ENCODE measurements at regions not wholly inside any gene's neighbourhood (a gene's known extent, or its start where the extent isn't known, plus 50 kb on each side); places are given as distances from the start of the nearest gene placed in this dataset.

GRCh38 chr4:104064646-104065577 lies 345.1 kb upstream of the TACR3 start:
- intact Hi-C loops (cut with micrococcal nuclease), result loop anchor here (1.0 to 5.0 kb wide), 3 partner anchors 387 to 795 kb away; no protein-coding TSS in a partner anchor
- ChIA-PET RAD21 (ENCODE audit: low non-redundant PET in 1 of 2, low total read pairs in 2 of 2, uncharacterized antibody in 2 of 2, unreplicated experiment in 2 of 2) (no interaction called here), POLR2A (no interaction called here), CTCF (interaction anchor here (0.6 to 1.6 kb wide), 5 partner anchors 9 to 798 kb away, joined by 3 to 8 read pairs (median 3); no protein-coding TSS in a partner anchor)
- no peaks in the 10 kb centered on the region for H4K20me1 ChIP-seq (ENCODE audit: insufficient read depth)
- ATAC-seq (peak; percentile 96), DNase-seq (ENCODE audit: low read depth, low spot score) (peak; percentile 56)
- no peaks in the 10 kb centered on the region for H3K4me1 ChIP-seq (ENCODE audit: control insufficient read depth in 1 of 2, insufficient read depth in 2 of 2, low read length in 2 of 2)
- no peaks in the 10 kb centered on the region for H3K9me3 ChIP-seq (ENCODE audit: control insufficient read depth in 1 of 2, insufficient read depth in 1 of 2, low read depth in 1 of 2, low read length in 2 of 2)
- TF ChIP-seq SIN3A (IDR thresholded peaks at IDR 0.05; ENCODE audit: low read depth) (no peak), FOSL1 (IDR thresholded peaks at IDR 0.05; ENCODE audit: low read depth) (no peak), CTCF (IDR thresholded peaks at IDR 0.05 in 2 of 3, conservative IDR thresholded peaks at IDR 0.05 in 1 of 3; ENCODE audit: borderline replicate concordance in 1 of 3, insufficient read depth in 1 of 3, low read depth in 2 of 3, low read length in 2 of 3) (peak; percentile 63 to 81 (median 64)), RAD21 (IDR thresholded peaks at IDR 0.05; ENCODE audit: low read depth) (peak; percentile 85)
- no peak overlapping the region for H3K27ac ChIP-seq (ENCODE audit: low read depth, low read length)
- no peak overlapping the region for H3K9ac ChIP-seq (ENCODE audit: low read length)
- 0 out of 2 replicates have a peak overlapping the region, but pooled peaks have one; percentile 5 for H3K4me2 ChIP-seq (ENCODE audit: low read length)
- no peaks in the 10 kb centered on the region for H3K36me3 ChIP-seq (ENCODE audit: control insufficient read depth in 1 of 2, insufficient read depth in 2 of 2, low read length in 2 of 2)
- H3K27me3 ChIP-seq (ENCODE audit: insufficient read depth, low read length), result no peaks in the 10 kb centered on the region
- H3K9me2 ChIP-seq (ENCODE audit: insufficient read depth), result no peaks in the 10 kb centered on the region
- BruUV-seq (replicated peaks), result no TSS peak
- no peaks in the 10 kb centered on the region for H3K79me2 ChIP-seq (ENCODE audit: insufficient read depth, low read length)
- H3K4me3 ChIP-seq (replicated peaks in 1 of 2; ENCODE audit: low read depth in 1 of 2, low read length in 2 of 2), result no peak overlapping the region
- H2AFZ ChIP-seq (ENCODE audit: low read depth, low read length, poor library complexity, severe bottlenecking), result peak overlapping the region; percentile 87

- POLR2A ChIA-PET, result no interaction called here
- no peak for ATAC-seq
- TF ChIP-seq ELF1 (IDR thresholded peaks at IDR 0.05; ENCODE audit: borderline replicate concordance, low read depth), result no peak
- TF ChIP-seq SRF (IDR thresholded peaks at IDR 0.05; ENCODE audit: low read depth), result no peak
- TF ChIP-seq POLR2A (IDR thresholded peaks at IDR 0.05; ENCODE audit: borderline replicate concordance, extremely low read depth, insufficient read depth, insufficient read length), result no peak
- no peak for TF ChIP-seq POLR2AphosphoS5 (IDR thresholded peaks at IDR 0.05; ENCODE audit: low read depth, low read length)
- no peak for TF ChIP-seq REST (IDR thresholded peaks at IDR 0.05; ENCODE audit: low read depth)
- no peak for TF ChIP-seq EZH2phosphoT487 (IDR thresholded peaks at IDR 0.05; ENCODE audit: borderline replicate concordance)
- no peak for TF ChIP-seq MAX (IDR thresholded peaks at IDR 0.05)
- TF ChIP-seq CEBPB (IDR thresholded peaks at IDR 0.05; ENCODE audit: low read depth), result no peak
- TF ChIP-seq ZNF274 (IDR thresholded peaks at IDR 0.05; ENCODE audit: low read depth, low read length), result no peak
- TF ChIP-seq SIN3A (IDR thresholded peaks at IDR 0.05; ENCODE audit: low read depth), result no peak
- no peak for TF ChIP-seq CBX3 (IDR thresholded peaks at IDR 0.05; ENCODE audit: low read depth)
- TF ChIP-seq ZFX (IDR thresholded peaks at IDR 0.05), result no peak
These were observed 343.6 kb upstream of the TACR3 start for GRCh38 chr4:104063341-104063740.

More at GRCh38 chr4:104063341-104063740, 343.6 kb upstream of the TACR3 start:
- Histone ChIP-seq H3K4me3 (replicated peaks in 1 of 2; ENCODE audit: low read depth in 1 of 2, low read length in 2 of 2) (no peak overlapping the region), H3K27ac (ENCODE audit: low read depth, low read length) (no peak overlapping the region), H3K4me1 (ENCODE audit: control insufficient read depth in 1 of 2, insufficient read depth in 2 of 2, low read length in 2 of 2) (no peaks in the 10 kb centered on the region), H3K9me2 (ENCODE audit: insufficient read depth) (no peaks in the 10 kb centered on the region), H3K9ac (ENCODE audit: low read length) (no peak overlapping the region), H3K36me3 (ENCODE audit: control insufficient read depth in 1 of 2, insufficient read depth in 2 of 2, low read length in 2 of 2) (no peaks in the 10 kb centered on the region), H4K20me1 (ENCODE audit: insufficient read depth) (no peaks in the 10 kb centered on the region), H3K9me3 (ENCODE audit: control insufficient read depth in 1 of 2, insufficient read depth in 1 of 2, low read depth in 1 of 2, low read length in 2 of 2) (no peaks in the 10 kb centered on the region), H3K27me3 (ENCODE audit: insufficient read depth, low read length) (no peaks in the 10 kb centered on the region), H3K4me2 (ENCODE audit: low read length) (no peak overlapping the region), H2AFZ (ENCODE audit: low read depth, low read length, poor library complexity, severe bottlenecking) (no peak overlapping the region), H3K79me2 (ENCODE audit: insufficient read depth, low read length) (no peaks in the 10 kb centered on the region)
- RAD21 ChIA-PET (ENCODE audit: low non-redundant PET in 1 of 2, low total read pairs in 2 of 2, uncharacterized antibody in 2 of 2, unreplicated experiment in 2 of 2), result no interaction called here
- CTCF ChIA-PET, result interaction anchor here (0.7 kb wide), 1 partner anchor 213 kb away, joined by 3 read pairs; no protein-coding TSS in a partner anchor
- intact Hi-C loops (cut with micrococcal nuclease), result no loop called here
- DNase-seq (ENCODE audit: low read depth, low spot score), result no peak
- no TSS peak for BruUV-seq (replicated peaks)
